Spleen (tissue), 7 donors: ENCODE measurements at regions not wholly inside any gene's neighbourhood (a gene's known extent, or its start where the extent isn't known, plus 50 kb on each side); places are given as distances from the start of the nearest gene placed in this dataset.

Experiments
- CTCF ChIP-seq, 11 experiments: fragments of 200-600 bp in 7 of 11; fragments of 450-650 bp in 4 of 11; sonication (generic) in 4 of 11; IDR thresholded peaks in 8 of 11; conservative IDR thresholded peaks in 3 of 11; 1 replicate in 7 of 11; 2 replicates in 4 of 11; pipeline versions ENCODE4 v1.4.0 to v1.8.0; 2016 to 2021; ENCODE audit warnings: antibody characterized with exemption in 11 of 11, inconsistent platforms in 4 of 11, mild to moderate bottlenecking in 1 of 11
- POLR2AphosphoS5 ChIP-seq, 3 donors: sonication (generic); formaldehyde crosslinking; IDR thresholded peaks; one replicate each; pipeline ENCODE4 v1.5.1; 2017; ENCODE audit warnings: antibody characterized with exemption in 3 of 3
- donor health status: DM: no; HTN: no; CAD: no; lungs with moderate emphysema.
- donor health status: DM: no; HTN: no; CAD: no.
- donor health status: DM: no; HTN: no; CAD: no.

GRCh38 chr5:130289132-130290088 lies 385.1 kb downstream of the CHSY3 start:
- TF ChIP-seq CTCF (IDR thresholded peaks at IDR 0.05 in 8 of 11, conservative IDR thresholded peaks at IDR 0.05 in 3 of 11) = no peak
- TF ChIP-seq POLR2AphosphoS5 (IDR thresholded peaks at IDR 0.05) = no peak
